Heart left ventricle (tissue), 16 donors: ENCODE measurements at regions not wholly inside any gene's neighbourhood (a gene's known extent, or its start where the extent isn't known, plus 50 kb on each side); places are given as distances from the start of the nearest gene placed in this dataset.

ENCODE experiments used
- ATAC-seq, 4 donors: fragments of 200-7000 bp; cut with Tn5 transposase; one replicate each; pipeline ENCODE4 v1.9.1; 2020 to 2022; ENCODE audit warnings: moderate library complexity in 4 of 4, mild to moderate bottlenecking in 3 of 4, moderate number of reproducible peaks in 1 of 4
- DNase-seq, 5 donors: peaks; one replicate each; pipeline ENCODE4 v3.0.0-alpha.2; 2020
- H3K27ac ChIP-seq, 12 donors: fragments of 200-600 bp; sonication (generic) in 4 of 12; one replicate each; pipeline versions ENCODE4 v1.5.0 to v1.8.0; 2016 to 2022; ENCODE audit warnings: mild to moderate bottlenecking in 2 of 12
- H3K27me3 ChIP-seq, 9 donors: fragments of 200-600 bp; sonication (generic) in 2 of 9; one replicate each; pipeline versions ENCODE4 v1.5.1 to v1.8.0; 2016 to 2022; ENCODE audit warnings: mild to moderate bottlenecking in 3 of 9
- H3K36me3 ChIP-seq, 9 donors: fragments of 200-600 bp; sonication (generic) in 2 of 9; one replicate each; pipeline versions ENCODE4 v1.5.0 to v1.8.0; 2018 to 2022; ENCODE audit warnings: mild to moderate bottlenecking in 2 of 9
- H3K4me1 ChIP-seq, 12 donors: fragments of 200-600 bp; sonication (generic) in 4 of 12; one replicate each; pipeline versions ENCODE4 v1.5.0 to v1.8.0; 2016 to 2022; ENCODE audit warnings: mild to moderate bottlenecking in 3 of 12
- H3K4me3 ChIP-seq, 12 donors: fragments of 200-600 bp; sonication (generic) in 4 of 12; one replicate each; pipeline versions ENCODE4 v1.5.0 to v1.8.0; 2017 to 2022; ENCODE audit warnings: mild to moderate bottlenecking in 9 of 12, moderate library complexity in 4 of 12
- H3K9me3 ChIP-seq, 12 donors: fragments of 200-600 bp; sonication (generic) in 4 of 12; one replicate each; pipeline versions ENCODE4 v1.5.0 to v1.8.0; 2016 to 2022; ENCODE audit warnings: mild to moderate bottlenecking in 1 of 12
- POLR2A ChIP-seq, 2 donors: fragments of 450-650 bp; IDR thresholded peaks; one replicate each; pipeline ENCODE4 v1.6.1; 2017; ENCODE audit warnings: antibody characterized with exemption in 2 of 2, mild to moderate bottlenecking in 2 of 2, moderate library complexity in 2 of 2
- WGBS, 4 donors: extraction: QIAGEN DNeasy Blood & Tissue Kit in 2 of 4; methylation state at CpG; one replicate each; pipeline versions ENCODE4 v1.1.5 to v1.1.7; 2013 to 2018; 5-methylcytosine and 5-hydroxymethylcytosine counted together
- intact Hi-C, 10 donors: fragments of 100-400 bp; cut with DNase I; formaldehyde crosslinking; loops; one replicate each; pipeline versions ENCODE4 v1.11.1 to v1.14.2; 2022
- TF ChIP-seq, protein P1 (sequence below), 12 donors: fragments of 200-600 bp; sonication (generic) in 4 of 12; IDR thresholded peaks; one replicate each; pipeline versions ENCODE4 v1.5.0 to v1.8.0; 2018 to 2022; ENCODE audit warnings: antibody characterized with exemption in 12 of 12, mild to moderate bottlenecking in 5 of 12
- donor health status: ischemic (EF 13 %, LVEDD 7.1; RV severe dilation, severe dysfunction).
- donor health status: healthy with polysubstance abuse.
- donor health status: DM: no; HTN: yes; CAD: no.
- donor health status: DM: no; HTN: no; CAD: no.
- donor health status: ischemic (EF 25% LVEDD 6.9; RV normal size, moderate dysfunction).
- donor health status: ischemic (EF 25% LVEDD 5.7; RV mildly dilated, moderate dysfunction).
- donor health status: healthy.
- donor health status: DM: yes; HTN: yes; CAD: no.
- donor health status: ischemic (EF 35%, LVEDD 5.7; RV mildly dilated, moderate dysfunction).
- donor health status: nonischemic (EF 11% LVEDD 7.7; RV severe dilation, severe dysfunction).
- donor health status: DM: yes; HTN: yes; CAD: no.
- donor health status: PGD.
- donor health status: ischemic (EF 29% LVEDD 5.4; RV normal size, mild dysfunction).
- donor health status: nonischemic (EF 23%, LVEDD 6.1; RV moderate dilation, normal function).

- 88 to 89% (median 89%) methylated on average over 5 of the region's 5 CpGs for WGBS, 4 donors
Measured at GRCh38 chr18:24588440-24588839, 128.0 kb downstream of the HRH4 start.

GRCh38 chr18:24590946-24591345 is 130.5 kb downstream of the HRH4 start:
- WGBS, 4 donors: 67 to 92% (median 84%) methylated on average over 3 to 4 of the region's 4 CpGs
- H3K4me1 ChIP-seq: no peaks in the 10 kb centered on the region
- no peaks in the 10 kb centered on the region for H3K36me3 ChIP-seq
- TF ChIP-seq POLR2A (IDR thresholded peaks at IDR 0.05): no peak
- TF ChIP-seq, protein P1, sequence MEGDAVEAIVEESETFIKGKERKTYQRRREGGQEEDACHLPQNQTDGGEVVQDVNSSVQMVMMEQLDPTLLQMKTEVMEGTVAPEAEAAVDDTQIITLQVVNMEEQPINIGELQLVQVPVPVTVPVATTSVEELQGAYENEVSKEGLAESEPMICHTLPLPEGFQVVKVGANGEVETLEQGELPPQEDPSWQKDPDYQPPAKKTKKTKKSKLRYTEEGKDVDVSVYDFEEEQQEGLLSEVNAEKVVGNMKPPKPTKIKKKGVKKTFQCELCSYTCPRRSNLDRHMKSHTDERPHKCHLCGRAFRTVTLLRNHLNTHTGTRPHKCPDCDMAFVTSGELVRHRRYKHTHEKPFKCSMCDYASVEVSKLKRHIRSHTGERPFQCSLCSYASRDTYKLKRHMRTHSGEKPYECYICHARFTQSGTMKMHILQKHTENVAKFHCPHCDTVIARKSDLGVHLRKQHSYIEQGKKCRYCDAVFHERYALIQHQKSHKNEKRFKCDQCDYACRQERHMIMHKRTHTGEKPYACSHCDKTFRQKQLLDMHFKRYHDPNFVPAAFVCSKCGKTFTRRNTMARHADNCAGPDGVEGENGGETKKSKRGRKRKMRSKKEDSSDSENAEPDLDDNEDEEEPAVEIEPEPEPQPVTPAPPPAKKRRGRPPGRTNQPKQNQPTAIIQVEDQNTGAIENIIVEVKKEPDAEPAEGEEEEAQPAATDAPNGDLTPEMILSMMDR (IDR thresholded peaks at IDR 0.05): no peak
- no peak overlapping the region for H3K27ac ChIP-seq
- H3K4me3 ChIP-seq: no peak overlapping the region
- no peaks in the 10 kb centered on the region for H3K9me3 ChIP-seq
- no peak for ATAC-seq
- peaks cover 0 to 7% (median 0%) of the 10 kb centered on the region in 9 donors for H3K27me3 ChIP-seq
- no peak for DNase-seq
- intact Hi-C loops: no loop called here

More at GRCh38 chr18:24588440-24588839, 128.0 kb downstream of the HRH4 start:
- Histone ChIP-seq H3K4me3 (no peak overlapping the region), H3K27me3 (peaks cover 0 to 18% (median 0%) of the 10 kb centered on the region in 9 donors), H3K36me3 (no peaks in the 10 kb centered on the region), H3K9me3 (no peaks in the 10 kb centered on the region), H3K4me1 (no peaks in the 10 kb centered on the region), H3K27ac (no peak overlapping the region)
- TF ChIP-seq, protein P1 (IDR thresholded peaks at IDR 0.05): no peak
- TF ChIP-seq POLR2A (IDR thresholded peaks at IDR 0.05): no peak
- intact Hi-C loops: no loop called here
- ATAC-seq (no peak), DNase-seq (no peak)

DNA sequence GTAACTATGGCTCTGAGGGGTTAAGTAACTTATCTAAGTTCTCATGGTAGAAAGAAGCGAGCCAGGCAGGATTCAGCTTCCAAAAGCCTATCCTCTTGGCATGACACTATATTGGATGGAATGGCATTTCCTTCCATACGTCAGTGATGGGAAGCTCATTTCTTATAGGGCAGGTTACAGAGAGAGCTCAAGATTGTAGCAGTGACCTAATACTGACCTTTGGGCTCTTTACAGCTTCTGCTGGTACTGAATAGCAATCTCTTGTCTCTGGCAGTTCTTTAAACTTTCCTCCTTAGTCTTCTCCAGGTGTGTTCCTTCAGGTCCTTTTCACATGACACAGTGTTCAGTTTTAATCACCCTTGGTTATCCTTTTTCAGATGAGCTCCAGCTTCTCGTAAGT is 133.0 kb downstream of the HRH4 start:
- ATAC-seq: no peak
- WGBS, 4 donors: 68 to 79% (median 74%) methylated on average over 3 of the region's 3 CpGs
- no peak for DNase-seq
- intact Hi-C loops: no loop called here
- TF ChIP-seq, protein P1 (IDR thresholded peaks at IDR 0.05): no peak
- TF ChIP-seq POLR2A (IDR thresholded peaks at IDR 0.05): no peak
- H3K9me3 ChIP-seq: no peaks in the 10 kb centered on the region
- H3K27me3 ChIP-seq: peaks cover 0 to 4% (median 0%) of the 10 kb centered on the region in 9 donors
- no peak overlapping the region for H3K4me3 ChIP-seq
- H3K36me3 ChIP-seq: no peaks in the 10 kb centered on the region
- H3K27ac ChIP-seq: no peak overlapping the region
- H3K4me1 ChIP-seq: no peaks in the 10 kb centered on the region

DNA sequence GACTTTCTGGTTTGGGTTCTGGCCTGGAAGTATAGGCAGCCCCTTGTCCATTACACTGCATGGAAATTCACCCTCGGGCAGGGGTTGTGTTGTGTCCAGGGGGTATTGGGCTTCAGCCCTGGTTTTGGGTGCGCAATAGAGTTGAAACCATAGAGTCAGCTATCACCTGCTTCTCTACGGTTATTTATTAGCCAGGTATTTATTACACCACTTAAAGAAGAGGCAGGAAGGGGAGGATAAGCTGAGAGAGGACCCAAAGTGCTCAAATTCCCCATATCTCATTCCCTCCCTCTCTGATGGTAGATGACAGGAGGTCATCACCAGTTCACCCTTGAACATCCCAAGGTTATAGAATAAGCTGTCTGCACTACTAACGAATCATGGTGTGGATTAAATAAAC is 133.4 kb downstream of the HRH4 start:
- 83 to 87% (median 85%) methylated on average over 4 of the region's 4 CpGs for WGBS, 4 donors

More for the DNA sequence above, 133.4 kb downstream of the HRH4 start:
- H3K27ac ChIP-seq: no peak overlapping the region
- ATAC-seq (no peak), DNase-seq (no peak)
- H3K4me1 ChIP-seq: no peaks in the 10 kb centered on the region
- no peaks in the 10 kb centered on the region for H3K9me3 ChIP-seq
- H3K4me3 ChIP-seq: no peak overlapping the region
- H3K36me3 ChIP-seq: no peaks in the 10 kb centered on the region
- intact Hi-C loops: no loop called here
- H3K27me3 ChIP-seq: peaks cover 0 to 4% (median 0%) of the 10 kb centered on the region in 9 donors
- no peak for TF ChIP-seq POLR2A (IDR thresholded peaks at IDR 0.05)
- TF ChIP-seq, protein P1 (IDR thresholded peaks at IDR 0.05): no peak
